ENCODE measurements at regions not wholly inside any gene's neighbourhood (a gene's known extent, or its start where the extent isn't known, plus 50 kb on each side); places are given as distances from the start of the nearest gene placed in this dataset.

GRCh38 chr20:57106692-57107091 lies 159.7 kb downstream of the BMP7 start:
- no peak for TF ChIP-seq EZH2phosphoT487 (IDR thresholded peaks at IDR 0.05; ENCODE audit: borderline replicate concordance, low read length)
- no peak for TF ChIP-seq CTCF (conservative IDR thresholded peaks at IDR 0.05; ENCODE audit: low read depth, low read length)
- no peak for TF ChIP-seq EZH2 (IDR thresholded peaks at IDR 0.05; ENCODE audit: low read length, unreplicated experiment)
- POLR2A ChIA-PET (ENCODE audit: unreplicated experiment): no interaction called here
- H3K79me2 ChIP-seq (ENCODE audit: low read length): no peaks in the 10 kb centered on the region
- H3K9me2 ChIP-seq (replicated peaks; ENCODE audit: low read length): no peaks in the 10 kb centered on the region
- H3K36me3 ChIP-seq (ENCODE audit: low read depth, low read length): no peaks in the 10 kb centered on the region
- H3K4me1 ChIP-seq (ENCODE audit: insufficient read depth, low read length): no peaks in the 10 kb centered on the region
- H3K27me3 ChIP-seq (ENCODE audit: low read length): peaks cover 47% of the 10 kb centered on the region
- CTCF ChIA-PET: no interaction called here
- intact Hi-C loops (cut with micrococcal nuclease): no loop called here
- no peak overlapping the region for H2AFZ ChIP-seq (ENCODE audit: low read length)
- H4K20me1 ChIP-seq (ENCODE audit: low read length): no peaks in the 10 kb centered on the region
- BruUV-seq (replicated peaks): no TSS peak
- no peak overlapping the region for H3K4me2 ChIP-seq (ENCODE audit: low read length)
- H3K27ac ChIP-seq (ENCODE audit: low read length): no peak overlapping the region
- H3K4me3 ChIP-seq (ENCODE audit: low read length): no peak overlapping the region
- no peaks in the 10 kb centered on the region for H3F3A ChIP-seq (ENCODE audit: low read length, unreplicated experiment)
- no peaks in the 10 kb centered on the region for H3K9me3 ChIP-seq (ENCODE audit: low read length)
- ATAC-seq (no peak), DNase-seq (no peak)
- H3K9ac ChIP-seq (ENCODE audit: low read length): no peak overlapping the region

GRCh38 chr20:57107208-57107607 lies 159.2 kb downstream of the BMP7 start:
- H3K4me1 ChIP-seq (ENCODE audit: insufficient read depth, low read length): no peaks in the 10 kb centered on the region
- H4K20me1 ChIP-seq (ENCODE audit: low read length): no peaks in the 10 kb centered on the region
- intact Hi-C loops (cut with micrococcal nuclease): no loop called here
- H3K27ac ChIP-seq (ENCODE audit: low read length): no peak overlapping the region
- TF ChIP-seq CTCF (conservative IDR thresholded peaks at IDR 0.05; ENCODE audit: low read depth, low read length) (no peak), EZH2phosphoT487 (IDR thresholded peaks at IDR 0.05; ENCODE audit: borderline replicate concordance, low read length) (no peak), EZH2 (IDR thresholded peaks at IDR 0.05; ENCODE audit: low read length, unreplicated experiment) (no peak)
- POLR2A ChIA-PET (ENCODE audit: unreplicated experiment): no interaction called here
- H3K9me2 ChIP-seq (replicated peaks; ENCODE audit: low read length): no peaks in the 10 kb centered on the region
- ATAC-seq (no peak), DNase-seq (no peak)
- CTCF ChIA-PET: no interaction called here
- no peak overlapping the region for H3K4me3 ChIP-seq (ENCODE audit: low read length)
- H3K9me3 ChIP-seq (ENCODE audit: low read length): no peaks in the 10 kb centered on the region
- no peaks in the 10 kb centered on the region for H3K79me2 ChIP-seq (ENCODE audit: low read length)
- no peak overlapping the region for H3K4me2 ChIP-seq (ENCODE audit: low read length)
- H3K9ac ChIP-seq (ENCODE audit: low read length): no peak overlapping the region
- no peaks in the 10 kb centered on the region for H3K36me3 ChIP-seq (ENCODE audit: low read depth, low read length)
- no peaks in the 10 kb centered on the region for H3F3A ChIP-seq (ENCODE audit: low read length, unreplicated experiment)
- no TSS peak for BruUV-seq (replicated peaks)
- H3K27me3 ChIP-seq (ENCODE audit: low read length): peaks cover 47% of the 10 kb centered on the region
- no peak overlapping the region for H2AFZ ChIP-seq (ENCODE audit: low read length)

GRCh38 chr20:57108218-57108617 lies 158.2 kb downstream of the BMP7 start:
- DNase-seq (no peak), ATAC-seq (no peak)
- Histone ChIP-seq H3K27me3 (ENCODE audit: low read length) (peaks cover 37% of the 10 kb centered on the region), H2AFZ (ENCODE audit: low read length) (no peak overlapping the region), H3K79me2 (ENCODE audit: low read length) (no peaks in the 10 kb centered on the region), H3K4me3 (ENCODE audit: low read length) (no peak overlapping the region), H3K4me1 (ENCODE audit: insufficient read depth, low read length) (no peaks in the 10 kb centered on the region), H4K20me1 (ENCODE audit: low read length) (no peaks in the 10 kb centered on the region), H3K9ac (ENCODE audit: low read length) (no peak overlapping the region), H3K27ac (ENCODE audit: low read length) (no peak overlapping the region), H3K9me2 (replicated peaks; ENCODE audit: low read length) (no peaks in the 10 kb centered on the region), H3K9me3 (ENCODE audit: low read length) (no peaks in the 10 kb centered on the region), H3F3A (ENCODE audit: low read length, unreplicated experiment) (no peaks in the 10 kb centered on the region), H3K36me3 (ENCODE audit: low read depth, low read length) (no peaks in the 10 kb centered on the region), H3K4me2 (ENCODE audit: low read length) (no peak overlapping the region)
- POLR2A ChIA-PET (ENCODE audit: unreplicated experiment): no interaction called here
- intact Hi-C loops (cut with micrococcal nuclease): no loop called here
- no TSS peak for BruUV-seq (replicated peaks)
- TF ChIP-seq EZH2phosphoT487 (IDR thresholded peaks at IDR 0.05; ENCODE audit: borderline replicate concordance, low read length) (no peak), EZH2 (IDR thresholded peaks at IDR 0.05; ENCODE audit: low read length, unreplicated experiment) (no peak), CTCF (conservative IDR thresholded peaks at IDR 0.05; ENCODE audit: low read depth, low read length) (no peak)
- CTCF ChIA-PET: interaction anchor here (0.5 to 0.6 kb wide), 2 partner anchors 206 to 224 kb away, joined by 3 to 4 read pairs; no protein-coding TSS in a partner anchor

Data from PC-3 (cell line).